HEK293 (cell line): ENCODE measurements at regions not wholly inside any gene's neighbourhood (a gene's known extent, or its start where the extent isn't known, plus 50 kb on each side); places are given as distances from the start of the nearest gene placed in this dataset.
A peak's percentile ranks its signal among the peaks of the same experiment; 100 is the strongest.

Source experiments
- CTCF ChIA-PET: fragments of 350-600 bp; formaldehyde crosslinking; extraction: SDS; loops from one replicate; lab custom pipeline; 2021; ENCODE audit warnings: antibody characterized with exemption; lab: Yijun Ruan, JAX
- POLR2A ChIA-PET: fragments of 300-600 bp; formaldehyde crosslinking; extraction: SDS; loops from one replicate; lab custom pipeline; 2020; ENCODE audit warnings: antibody characterized with exemption, inconsistent platforms; lab: Yijun Ruan, JAX
- H3K27ac ChIP-seq: fragments of 200-500 bp; sonication (Bioruptor generic); 2 replicates; pipeline ENCODE4 v1.5.1; 2014; ENCODE audit warnings: low read depth, low read length, control low read depth, inconsistent platforms; ENCODE audit errors: extremely low read depth
- H3K36me3 ChIP-seq, 2 experiments: fragments of 200-500 bp in 1 of 2; sonication (Bioruptor generic) in 1 of 2; 1 replicate in 1 of 2; 2 replicates in 1 of 2; pipeline ENCODE4 v1.5.1; 2014 to 2017; ENCODE audit warnings: inconsistent platforms in 2 of 2, low read length in 2 of 2; ENCODE audit not compliant: control insufficient read depth in 2 of 2, insufficient read depth in 1 of 2
- H3K4me1 ChIP-seq: fragments of 200-500 bp; sonication (Bioruptor generic); 2 replicates; pipeline ENCODE4 v1.5.1; 2014; ENCODE audit warnings: mild to moderate bottlenecking, low read length, inconsistent platforms; ENCODE audit not compliant: control insufficient read depth, insufficient read depth
- H3K4me3 ChIP-seq: 2 replicates; pipeline ENCODE4 v1.5.1; 2011; ENCODE audit warnings: low read depth, mild to moderate bottlenecking, control low read depth, low read length, moderate library complexity
- H3K9me3 ChIP-seq: fragments of 200-500 bp; sonication (Bioruptor generic); 2 replicates; pipeline ENCODE4 v1.5.1; 2014; ENCODE audit warnings: low read depth, low read length, inconsistent platforms; ENCODE audit not compliant: control insufficient read depth, insufficient read depth
- AEBP2 ChIP-seq: fragments of 450-650 bp; formaldehyde crosslinking; IDR thresholded peaks from 2 replicates; pipeline ENCODE4 v1.5.1; 2016; ENCODE audit warnings: missing biosample characterization, missing genetic modification characterization, borderline replicate concordance
- ATF2 ChIP-seq: fragments of 450-650 bp; formaldehyde crosslinking; IDR thresholded peaks from 2 replicates; pipeline ENCODE4 v1.5.1; 2016; ENCODE audit warnings: missing biosample characterization, missing genetic modification characterization, low read depth
- BCL11B ChIP-seq: fragments of 450-650 bp; formaldehyde crosslinking; IDR thresholded peaks from 2 replicates; pipeline ENCODE4 v1.5.1; 2016; ENCODE audit warnings: low read depth, missing biosample characterization, missing genetic modification characterization
- FEZF1 ChIP-seq: fragments of 450-650 bp; formaldehyde crosslinking; IDR thresholded peaks from 2 replicates; pipeline ENCODE4 v1.5.1; 2016; ENCODE audit warnings: missing biosample characterization, missing genetic modification characterization
- KLF10 ChIP-seq: fragments of 450-650 bp; IDR thresholded peaks from 2 replicates; pipeline ENCODE4 v1.5.1; 2018; ENCODE audit warnings: missing biosample characterization, mild to moderate bottlenecking, missing genetic modification characterization
- MEIS1 ChIP-seq: sonication (generic); formaldehyde crosslinking; IDR thresholded peaks from 2 replicates; pipeline ENCODE4 v1.8.1; 2022; ENCODE audit warnings: missing genetic modification reagents, mild to moderate bottlenecking, borderline replicate concordance
- MZF1 ChIP-seq: fragments of 450-650 bp; formaldehyde crosslinking; IDR thresholded peaks from 2 replicates; pipeline ENCODE4 v1.5.1; 2017; ENCODE audit warnings: missing biosample characterization, missing genetic modification characterization, borderline replicate concordance
- OSR2 ChIP-seq: fragments of 450-650 bp; formaldehyde crosslinking; IDR thresholded peaks from 2 replicates; pipeline ENCODE4 v1.5.1; 2016; ENCODE audit warnings: missing biosample characterization, missing genetic modification characterization
- PRDM4 ChIP-seq: fragments of 450-650 bp; formaldehyde crosslinking; IDR thresholded peaks from 2 replicates; pipeline ENCODE4 v1.5.1; 2017; ENCODE audit warnings: missing biosample characterization, missing genetic modification characterization
- ZBTB21 ChIP-seq: fragments of 450-650 bp; formaldehyde crosslinking; IDR thresholded peaks from 2 replicates; pipeline ENCODE4 v1.5.1; 2017; ENCODE audit warnings: missing biosample characterization, missing genetic modification characterization
- ZNF280D ChIP-seq: fragments of 450-650 bp; formaldehyde crosslinking; IDR thresholded peaks from 2 replicates; pipeline ENCODE4 v1.5.1; 2016; ENCODE audit warnings: missing biosample characterization, missing genetic modification characterization
- ZNF341 ChIP-seq: fragments of 450-650 bp; formaldehyde crosslinking; IDR thresholded peaks from 2 replicates; pipeline ENCODE4; 2016; ENCODE audit warnings: low read depth, missing biosample characterization, missing genetic modification characterization
- ZNF362 ChIP-seq: fragments of 450-650 bp; formaldehyde crosslinking; IDR thresholded peaks from 2 replicates; pipeline ENCODE4 v1.5.1; 2016; ENCODE audit warnings: missing biosample characterization, missing genetic modification characterization
- ZNF600 ChIP-seq: fragments of 450-650 bp; formaldehyde crosslinking; IDR thresholded peaks from 2 replicates; pipeline ENCODE4 v1.5.1; 2016; ENCODE audit warnings: missing biosample characterization, missing genetic modification characterization
- ZNF664 ChIP-seq: fragments of 450-650 bp; formaldehyde crosslinking; IDR thresholded peaks from 2 replicates; pipeline ENCODE4 v1.5.1; 2016; ENCODE audit warnings: missing biosample characterization, missing genetic modification characterization
- ZNF747 ChIP-seq: fragments of 450-650 bp; formaldehyde crosslinking; IDR thresholded peaks from 2 replicates; pipeline ENCODE4 v1.5.1; 2016; ENCODE audit warnings: missing biosample characterization, missing genetic modification characterization
- ZNF768 ChIP-seq: fragments of 450-650 bp; formaldehyde crosslinking; IDR thresholded peaks from 2 replicates; pipeline ENCODE4 v1.5.1; 2018; ENCODE audit warnings: missing biosample characterization, mild to moderate bottlenecking, missing genetic modification characterization
- ZNF785 ChIP-seq: fragments of 450-650 bp; formaldehyde crosslinking; IDR thresholded peaks from 2 replicates; pipeline ENCODE4 v1.5.1; 2016; ENCODE audit warnings: missing biosample characterization, missing genetic modification characterization
- ZNF843 ChIP-seq: fragments of 450-650 bp; formaldehyde crosslinking; IDR thresholded peaks from 2 replicates; pipeline ENCODE4 v1.5.1; 2016; ENCODE audit warnings: missing biosample characterization, missing genetic modification characterization

- TF ChIP-seq ZNF362 = no peak
- TF ChIP-seq MEIS1 (CRISPR knock-in tag) = peak; percentile 34; the same call in 1 of the 2 replicates
- TF ChIP-seq FEZF1 = peak; percentile 100
- no peak for TF ChIP-seq ZNF747 (tag by site-specific recombination)
- no peak for TF ChIP-seq ZNF280D (tag by site-specific recombination)
- TF ChIP-seq ZNF600 (tag by site-specific recombination) = no peak
These were observed 281.7 kb upstream of the PITX2 start (continued) for GRCh38 chr4:110904435-110905065.

GRCh38 chr4:110905367-110905766 is 282.5 kb upstream of the PITX2 start:
- no peak overlapping the region for H3K27ac ChIP-seq
- H3K4me3 ChIP-seq = no peak overlapping the region
- POLR2A ChIA-PET = no interaction called here
- TF ChIP-seq ZNF785 (tag by site-specific recombination) = no peak
- 0 out of 2 replicates have a peak, but pooled peaks have one; percentile 48 for TF ChIP-seq ATF2
- H3K9me3 ChIP-seq = no peaks in the 10 kb centered on the region
- H3K4me1 ChIP-seq = peaks cover 13% of the 10 kb centered on the region
- CTCF ChIA-PET = no interaction called here
- no peaks in the 10 kb centered on the region for H3K36me3 ChIP-seq

- Histone ChIP-seq H3K36me3 (no peaks in the 10 kb centered on the region), H3K4me1 (peaks cover 11% of the 10 kb centered on the region), H3K4me3 (no peak overlapping the region), H3K27ac (no peak overlapping the region), H3K9me3 (no peaks in the 10 kb centered on the region)
- POLR2A ChIA-PET = no interaction called here
- CTCF ChIA-PET = interaction anchor here (0.5 to 0.6 kb wide), 2 partner anchors 361 to 377 kb away, joined by 4 read pairs; no protein-coding TSS in a partner anchor
- TF ChIP-seq AEBP2 (no peak), BCL11B (tag by site-specific recombination) (no peak), MZF1 (no peak), PRDM4 (no peak), ZNF664 (tag by site-specific recombination) (0 out of 2 replicates have a peak, but pooled peaks have one; percentile 22), ZBTB21 (tag by site-specific recombination) (no peak), KLF10 (tag by site-specific recombination) (no peak), ZNF843 (tag by site-specific recombination) (peak; percentile 39; the same call in 1 of the 2 replicates), OSR2 (tag by site-specific recombination) (peak; percentile 55; the same call in 1 of the 2 replicates), ZNF280D (tag by site-specific recombination) (no peak), ZNF341 (tag by site-specific recombination) (no peak), FEZF1 (peak; percentile 41; the same call in 1 of the 2 replicates), ZNF768 (no peak)
These were observed 285.0 kb upstream of the PITX2 start for GRCh38 chr4:110907801-110908313.
